Heart left ventricle (tissue), 16 donors: ENCODE measurements at regions not wholly inside any gene's neighbourhood (a gene's known extent, or its start where the extent isn't known, plus 50 kb on each side); places are given as distances from the start of the nearest gene placed in this dataset.
"Not testable (repeated sequence)": the region's sequence is repeated elsewhere in the genome, so short reads cannot be mapped to it uniquely, and the experiment has no call there.

Source experiments
- ATAC-seq, 4 donors: fragments of 200-7000 bp; cut with Tn5 transposase; one replicate each; pipeline ENCODE4 v1.9.1; 2020 to 2022; ENCODE audit warnings: moderate library complexity in 4 of 4, mild to moderate bottlenecking in 3 of 4, moderate number of reproducible peaks in 1 of 4
- DNase-seq, 5 donors: peaks; one replicate each; pipeline ENCODE4 v3.0.0-alpha.2; 2020
- H3K27ac ChIP-seq, 12 donors: fragments of 200-600 bp; sonication (generic) in 4 of 12; one replicate each; pipeline versions ENCODE4 v1.5.0 to v1.8.0; 2016 to 2022; ENCODE audit warnings: mild to moderate bottlenecking in 2 of 12
- H3K27me3 ChIP-seq, 9 donors: fragments of 200-600 bp; sonication (generic) in 2 of 9; one replicate each; pipeline versions ENCODE4 v1.5.1 to v1.8.0; 2016 to 2022; ENCODE audit warnings: mild to moderate bottlenecking in 3 of 9
- H3K36me3 ChIP-seq, 9 donors: fragments of 200-600 bp; sonication (generic) in 2 of 9; one replicate each; pipeline versions ENCODE4 v1.5.0 to v1.8.0; 2018 to 2022; ENCODE audit warnings: mild to moderate bottlenecking in 2 of 9
- H3K4me1 ChIP-seq, 12 donors: fragments of 200-600 bp; sonication (generic) in 4 of 12; one replicate each; pipeline versions ENCODE4 v1.5.0 to v1.8.0; 2016 to 2022; ENCODE audit warnings: mild to moderate bottlenecking in 3 of 12
- H3K4me3 ChIP-seq, 12 donors: fragments of 200-600 bp; sonication (generic) in 4 of 12; one replicate each; pipeline versions ENCODE4 v1.5.0 to v1.8.0; 2017 to 2022; ENCODE audit warnings: mild to moderate bottlenecking in 9 of 12, moderate library complexity in 4 of 12
- H3K9me3 ChIP-seq, 12 donors: fragments of 200-600 bp; sonication (generic) in 4 of 12; one replicate each; pipeline versions ENCODE4 v1.5.0 to v1.8.0; 2016 to 2022; ENCODE audit warnings: mild to moderate bottlenecking in 1 of 12
- POLR2A ChIP-seq, 2 donors: fragments of 450-650 bp; IDR thresholded peaks; one replicate each; pipeline ENCODE4 v1.6.1; 2017; ENCODE audit warnings: antibody characterized with exemption in 2 of 2, mild to moderate bottlenecking in 2 of 2, moderate library complexity in 2 of 2
- WGBS, 4 donors: extraction: QIAGEN DNeasy Blood & Tissue Kit in 2 of 4; methylation state at CpG; one replicate each; pipeline versions ENCODE4 v1.1.5 to v1.1.7; 2013 to 2018; 5-methylcytosine and 5-hydroxymethylcytosine counted together
- intact Hi-C, 10 donors: fragments of 100-400 bp; cut with DNase I; formaldehyde crosslinking; loops; one replicate each; pipeline versions ENCODE4 v1.11.1 to v1.14.2; 2022
- TF ChIP-seq, protein P1 (sequence below), 12 donors: fragments of 200-600 bp; sonication (generic) in 4 of 12; IDR thresholded peaks; one replicate each; pipeline versions ENCODE4 v1.5.0 to v1.8.0; 2018 to 2022; ENCODE audit warnings: antibody characterized with exemption in 12 of 12, mild to moderate bottlenecking in 5 of 12
- donor health status: ischemic (EF 13 %, LVEDD 7.1; RV severe dilation, severe dysfunction).
- donor health status: healthy with polysubstance abuse.
- donor health status: DM: no; HTN: yes; CAD: no.
- donor health status: DM: no; HTN: no; CAD: no.
- donor health status: ischemic (EF 25% LVEDD 6.9; RV normal size, moderate dysfunction).
- donor health status: ischemic (EF 25% LVEDD 5.7; RV mildly dilated, moderate dysfunction).
- donor health status: healthy.
- donor health status: DM: yes; HTN: yes; CAD: no.
- donor health status: ischemic (EF 35%, LVEDD 5.7; RV mildly dilated, moderate dysfunction).
- donor health status: nonischemic (EF 11% LVEDD 7.7; RV severe dilation, severe dysfunction).
- donor health status: DM: yes; HTN: yes; CAD: no.
- donor health status: PGD.
- donor health status: ischemic (EF 29% LVEDD 5.4; RV normal size, mild dysfunction).
- donor health status: nonischemic (EF 23%, LVEDD 6.1; RV moderate dilation, normal function).

DNA sequence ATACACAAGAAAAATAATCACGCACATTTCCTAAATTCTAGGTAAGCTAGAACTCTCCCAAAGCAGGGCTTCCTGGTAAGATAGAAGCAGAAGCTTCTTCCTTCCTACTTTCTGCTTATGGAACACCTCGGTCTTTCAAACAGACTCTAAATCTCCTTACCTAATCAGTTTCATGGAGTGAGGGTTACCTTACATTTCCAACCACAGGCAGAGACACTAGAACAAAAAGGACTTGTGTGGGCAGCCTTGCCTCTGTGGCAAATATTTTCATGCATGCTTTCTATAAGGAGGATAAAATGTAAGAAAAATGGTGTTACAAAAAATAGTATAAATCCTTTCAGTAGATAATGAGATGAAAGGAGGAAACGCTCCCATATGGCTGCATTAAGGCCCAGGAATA is 386.3 kb upstream of the SMIM30 start:
- no peaks in the 10 kb centered on the region for H3K9me3 ChIP-seq
- no peaks in the 10 kb centered on the region for H3K27me3 ChIP-seq
- intact Hi-C loops, result no loop called here
- no peak overlapping the region for H3K4me3 ChIP-seq
- H3K4me1 ChIP-seq, result peaks cover 0 to 9% (median 0%) of the 10 kb centered on the region in 12 donors
- ATAC-seq (no peak), DNase-seq (no peak)
- H3K27ac ChIP-seq, result peak overlapping the region in 3 of 12 donors; percentile 14 to 36 (median 28)
- 63 to 71% (median 69%) methylated on average over 3 of the region's 3 CpGs for WGBS, 4 donors
- H3K36me3 ChIP-seq, result no peaks in the 10 kb centered on the region
- TF ChIP-seq POLR2A (IDR thresholded peaks at IDR 0.05), result no peak
- TF ChIP-seq, protein P1, sequence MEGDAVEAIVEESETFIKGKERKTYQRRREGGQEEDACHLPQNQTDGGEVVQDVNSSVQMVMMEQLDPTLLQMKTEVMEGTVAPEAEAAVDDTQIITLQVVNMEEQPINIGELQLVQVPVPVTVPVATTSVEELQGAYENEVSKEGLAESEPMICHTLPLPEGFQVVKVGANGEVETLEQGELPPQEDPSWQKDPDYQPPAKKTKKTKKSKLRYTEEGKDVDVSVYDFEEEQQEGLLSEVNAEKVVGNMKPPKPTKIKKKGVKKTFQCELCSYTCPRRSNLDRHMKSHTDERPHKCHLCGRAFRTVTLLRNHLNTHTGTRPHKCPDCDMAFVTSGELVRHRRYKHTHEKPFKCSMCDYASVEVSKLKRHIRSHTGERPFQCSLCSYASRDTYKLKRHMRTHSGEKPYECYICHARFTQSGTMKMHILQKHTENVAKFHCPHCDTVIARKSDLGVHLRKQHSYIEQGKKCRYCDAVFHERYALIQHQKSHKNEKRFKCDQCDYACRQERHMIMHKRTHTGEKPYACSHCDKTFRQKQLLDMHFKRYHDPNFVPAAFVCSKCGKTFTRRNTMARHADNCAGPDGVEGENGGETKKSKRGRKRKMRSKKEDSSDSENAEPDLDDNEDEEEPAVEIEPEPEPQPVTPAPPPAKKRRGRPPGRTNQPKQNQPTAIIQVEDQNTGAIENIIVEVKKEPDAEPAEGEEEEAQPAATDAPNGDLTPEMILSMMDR (IDR thresholded peaks at IDR 0.05), result no peak

DNA sequence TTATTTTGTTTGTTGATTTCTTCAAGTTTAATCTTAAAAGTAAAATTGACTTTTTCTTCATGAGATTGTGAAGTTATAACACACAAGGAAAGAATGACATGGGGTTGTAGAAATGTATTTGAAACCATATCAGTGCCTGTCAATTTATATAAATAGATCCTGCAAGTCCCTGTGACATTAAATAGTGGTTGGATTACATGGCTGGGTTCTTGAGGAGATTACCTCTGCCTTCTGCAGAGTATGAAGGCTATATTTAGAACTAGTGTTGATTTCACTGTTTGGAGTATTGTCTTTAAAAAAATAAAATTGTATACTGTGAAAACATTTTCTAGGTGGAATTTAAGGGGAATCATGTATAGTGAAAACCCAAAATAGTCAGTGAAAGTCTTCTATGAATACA is 385.8 kb upstream of the SMIM30 start:
- peak; percentile 49 to 79 (median 70) for ATAC-seq

DNA sequence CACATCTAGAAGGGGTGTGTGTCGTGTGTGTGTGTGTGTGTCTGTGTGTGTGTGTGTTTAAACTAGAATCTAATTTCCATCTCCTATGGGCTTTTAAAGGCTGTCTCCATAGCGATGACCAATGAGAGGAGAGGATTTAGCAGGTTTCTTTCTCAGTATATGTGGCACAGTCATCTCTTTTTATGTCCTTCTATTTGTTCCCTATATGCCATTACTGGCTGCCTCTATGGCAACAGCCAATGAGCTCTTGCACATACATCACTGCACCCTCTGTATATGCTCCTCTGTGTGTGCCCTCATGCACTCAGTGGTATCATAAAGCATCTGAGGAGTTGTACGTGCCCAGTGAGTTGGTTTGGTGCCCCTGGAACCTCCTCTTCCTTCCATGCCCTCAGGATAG is 378.2 kb upstream of the SMIM30 start:
- H3K9me3 ChIP-seq, ATAC-seq, H3K36me3 ChIP-seq, DNase-seq, H3K27ac ChIP-seq, H3K4me3 ChIP-seq, H3K27me3 ChIP-seq, H3K4me1 ChIP-seq, intact Hi-C loops: not testable (repeated sequence)
- 36 to 93% (median 80%) methylated on average over 1 to 2 of the region's 3 CpGs for WGBS, 4 donors

More for the DNA sequence above, 385.8 kb upstream of the SMIM30 start:
- H3K9me3 ChIP-seq, result no peaks in the 10 kb centered on the region
- DNase-seq, result no peak
- TF ChIP-seq, protein P1 (IDR thresholded peaks at IDR 0.05), result no peak
- no peak for TF ChIP-seq POLR2A (IDR thresholded peaks at IDR 0.05)
- H3K36me3 ChIP-seq, result no peaks in the 10 kb centered on the region
- H3K27ac ChIP-seq, result peak overlapping the region in 4 of 12 donors; percentile 9 to 36 (median 21)
- intact Hi-C loops, result no loop called here
- peaks cover 0 to 9% (median 0%) of the 10 kb centered on the region in 12 donors for H3K4me1 ChIP-seq
- no peak overlapping the region for H3K4me3 ChIP-seq
- no peaks in the 10 kb centered on the region for H3K27me3 ChIP-seq

DNA sequence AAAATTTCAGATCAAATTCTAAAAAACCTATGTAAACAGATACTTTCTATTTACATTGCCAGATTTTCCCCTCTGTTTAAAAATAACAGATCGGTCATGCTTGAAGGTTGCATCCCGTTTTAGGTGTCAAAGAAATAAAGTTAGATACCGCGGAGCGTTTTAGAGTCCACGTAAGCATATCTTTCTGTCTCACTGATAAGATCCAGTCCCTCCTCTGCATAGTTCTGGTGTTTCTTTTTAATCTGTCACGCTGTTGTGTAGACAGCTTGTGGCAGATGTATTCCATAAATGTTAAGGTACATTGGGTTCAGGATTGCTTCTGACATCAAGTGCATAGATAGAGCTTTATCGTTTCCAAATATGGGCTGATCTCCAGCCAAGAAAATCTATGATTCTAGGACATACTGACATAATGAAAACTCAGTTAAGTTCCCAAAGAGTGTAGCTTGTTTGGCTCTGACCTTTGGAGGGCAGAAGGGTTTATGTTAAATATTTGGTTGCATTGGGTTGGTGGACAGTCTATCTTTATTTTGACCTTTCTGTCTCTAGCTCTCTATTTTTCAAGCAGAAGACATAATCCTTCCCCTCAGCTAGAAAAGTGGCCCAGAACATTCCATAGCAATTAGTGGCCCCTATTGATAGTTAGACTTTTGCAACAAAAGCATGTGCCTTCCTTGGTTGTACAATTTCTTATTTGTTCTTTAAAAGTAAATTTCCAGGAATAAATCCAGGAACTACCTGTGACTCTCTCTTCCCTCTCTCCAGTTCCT is 376.6 kb upstream of the SMIM30 start:
- DNase-seq, H3K36me3 ChIP-seq, H3K4me3 ChIP-seq, H3K27me3 ChIP-seq, H3K4me1 ChIP-seq, H3K9me3 ChIP-seq, intact Hi-C loops: not testable (repeated sequence)
- WGBS, 4 donors, result 0 to 17% (median 12%) methylated on average over 1 to 4 of the region's 8 CpGs; no CpG with 5 or more reads in 1 of the 4 donors
- peak overlapping the region in 7 of 12 donors; percentile 53 to 83 (median 58) for H3K27ac ChIP-seq
- ATAC-seq, result peak; percentile 96 to 99 (median 97)

DNA sequence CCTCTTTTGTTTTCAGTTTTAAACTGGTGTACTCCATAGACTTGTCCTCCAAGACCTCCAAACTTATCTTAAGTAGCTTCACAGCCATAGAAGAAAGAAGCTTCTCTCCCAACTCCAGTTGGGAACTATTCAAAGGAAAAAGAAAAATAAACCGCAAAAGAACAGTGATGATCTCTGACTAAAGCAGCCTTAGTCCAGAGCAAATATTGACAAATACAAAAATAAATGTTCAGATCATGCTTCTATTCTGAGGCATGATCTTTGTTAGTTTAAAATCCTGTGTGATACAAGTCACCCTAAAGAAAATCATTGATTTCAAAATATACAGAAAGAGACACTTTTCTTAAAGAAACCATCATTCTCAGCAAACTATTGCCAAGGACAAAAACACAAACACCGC is 373.0 kb upstream of the SMIM30 start:
- WGBS, 4 donors, result 87 to 90% (median 89%) methylated on average over 2 of the region's 2 CpGs
- no peak for DNase-seq
- TF ChIP-seq, protein P1 (IDR thresholded peaks at IDR 0.05), result no peak
- TF ChIP-seq POLR2A (IDR thresholded peaks at IDR 0.05), result no peak
- Histone ChIP-seq H3K27ac (no peak overlapping the region), H3K4me3 (no peak overlapping the region), H3K4me1 (no peaks in the 10 kb centered on the region), H3K36me3 (peaks cover 0 to 3% (median 0%) of the 10 kb centered on the region in 9 donors), H3K27me3 (no peaks in the 10 kb centered on the region), H3K9me3 (peaks cover 0 to 17% (median 0%) of the 10 kb centered on the region in 12 donors)
- no peak for ATAC-seq
- intact Hi-C loops, result no loop called here
